ENCODE measurements at regions not wholly inside any gene's neighbourhood (a gene's known extent, or its start where the extent isn't known, plus 50 kb on each side); places are given as distances from the start of the nearest gene placed in this dataset.
"Not testable (repeated sequence)": the region's sequence is repeated elsewhere in the genome, so short reads cannot be mapped to it uniquely, and the experiment has no call there.

GRCh38 chr10:131363416-131363815 is 51.9 kb upstream of the TCERG1L start:
- DNase-seq: no peak

GRCh38 chr10:131371571-131371970 is 60.0 kb upstream of the TCERG1L start:
- DNase-seq: no peak

GRCh38 chr10:131381576-131381975 is 70.1 kb upstream of the TCERG1L start:
- DNase-seq: no peak

GRCh38 chr10:131385161-131385872 is 73.8 kb upstream of the TCERG1L start:
- DNase-seq: not testable (repeated sequence)

- DNase-seq: no peak
Measured at GRCh38 chr10:131387018-131387529, 75.6 kb upstream of the TCERG1L start.

- DNase-seq: no peak
Measured at GRCh38 chr10:131391936-131392335, 80.4 kb upstream of the TCERG1L start.

- no peak for DNase-seq
Measured at GRCh38 chr10:131396121-131397050, 84.9 kb upstream of the TCERG1L start.

GRCh38 chr10:131398166-131398565 is 86.6 kb upstream of the TCERG1L start:
- DNase-seq: no peak

GRCh38 chr10:131399981-131400380 is 88.5 kb upstream of the TCERG1L start:
- no peak for DNase-seq

- DNase-seq: no peak
Measured at GRCh38 chr10:131400513-131400912, 89.0 kb upstream of the TCERG1L start.

GRCh38 chr10:131402771-131403650 is 91.5 kb upstream of the TCERG1L start:
- no peak for DNase-seq

- no peak for DNase-seq
Measured at GRCh38 chr10:131403936-131404335, 92.4 kb upstream of the TCERG1L start.

GRCh38 chr10:131404886-131405285 is 93.4 kb upstream of the TCERG1L start:
- no peak for DNase-seq

- no peak for DNase-seq
Measured at GRCh38 chr10:131406676-131407392, 95.3 kb upstream of the TCERG1L start.

- DNase-seq: no peak
Measured at GRCh38 chr10:131418681-131419080, 107.2 kb upstream of the TCERG1L start.

GRCh38 chr10:131419797-131420196 is 108.3 kb upstream of the TCERG1L start:
- DNase-seq: no peak

- no peak for DNase-seq
Measured at GRCh38 chr10:131420867-131421266, 109.3 kb upstream of the TCERG1L start.

GRCh38 chr10:131421381-131421780 is 109.9 kb upstream of the TCERG1L start:
- DNase-seq: no peak

GRCh38 chr10:131422731-131423130 is 111.2 kb upstream of the TCERG1L start:
- DNase-seq: no peak

GRCh38 chr10:131424053-131424452 is 112.5 kb upstream of the TCERG1L start:
- DNase-seq: no peak

GRCh38 chr10:131424836-131425491 is 113.4 kb upstream of the TCERG1L start:
- no peak for DNase-seq

Measured in T-helper 9 cell (primary cell).